Aorta (tissue), 5 donors: ENCODE measurements at regions not wholly inside any gene's neighbourhood (a gene's known extent, or its start where the extent isn't known, plus 50 kb on each side); places are given as distances from the start of the nearest gene placed in this dataset.

Experiments
- ATAC-seq: fragments of 200-7000 bp; cut with Tn5 transposase; one replicate; pipeline ENCODE4 v1.9.1; 2022; ENCODE audit warnings: moderate library complexity; ENCODE audit not compliant: low FRiP score
- DNase-seq, 2 donors: peaks; one replicate each; pipeline ENCODE4 v3.0.0-alpha.2; 2020
- H3K27ac ChIP-seq, 2 donors: one replicate each; pipeline ENCODE4 v1.5.1; 2013; ENCODE audit warnings: low read length in 2 of 2, mild to moderate bottlenecking in 2 of 2, moderate library complexity in 2 of 2, control low read depth in 1 of 2, inconsistent platforms in 1 of 2, low read depth in 1 of 2
- H3K27me3 ChIP-seq, 2 donors: one replicate each; pipeline ENCODE4 v1.6.1; 2013; ENCODE audit warnings: control low read depth in 1 of 2, low read length in 1 of 2, mild to moderate bottlenecking in 1 of 2, moderate library complexity in 1 of 2; ENCODE audit not compliant: insufficient read depth in 2 of 2, control insufficient read depth in 1 of 2
- H3K36me3 ChIP-seq, 2 donors: one replicate each; pipeline ENCODE4 v1.6.1; 2013; ENCODE audit warnings: control low read depth in 1 of 2, low read length in 1 of 2, mild to moderate bottlenecking in 1 of 2; ENCODE audit not compliant: insufficient read depth in 2 of 2, control insufficient read depth in 1 of 2
- H3K4me1 ChIP-seq, 2 donors: one replicate each; pipeline ENCODE4 v1.6.1; 2013; ENCODE audit warnings: low read length in 2 of 2, control low read depth in 1 of 2, mild to moderate bottlenecking in 1 of 2, moderate library complexity in 1 of 2; ENCODE audit not compliant: insufficient read depth in 2 of 2, control insufficient read depth in 1 of 2
- H3K4me3 ChIP-seq, 2 donors: one replicate each; pipeline ENCODE4 v1.5.1; 2013; ENCODE audit warnings: low read length in 2 of 2, control low read depth in 1 of 2, mild to moderate bottlenecking in 1 of 2
- H3K9me3 ChIP-seq: one replicate; pipeline ENCODE4 v1.6.1; 2013; ENCODE audit warnings: mild to moderate bottlenecking, low read length; ENCODE audit not compliant: control insufficient read depth
- WGBS, 2 donors: extraction: QIAGEN DNeasy Blood & Tissue Kit; methylation state at CpG; one replicate each; pipeline ENCODE4 v1.1.7; 2013; 5-methylcytosine and 5-hydroxymethylcytosine counted together
- intact Hi-C, 2 donors: fragments of 100-400 bp; cut with DNase I; formaldehyde crosslinking; loops; one replicate each; pipeline versions ENCODE4 v1.14.2 to v1.15.0; 2022
- donor health status: healthy with polysubstance abuse.
- donor health status: Bipolar disorder and iron deficiency.
- donor health status: DM: no; HTN: no; CAD: no.
- donor health status: DM: no; HTN: no; CAD: no.
- donor health status: DM: yes; HTN: yes; CAD: no.

GRCh38 chr10:36604316-36604715, 521.1 kb upstream of the ANKRD30A start:
- Histone ChIP-seq H3K27ac (no peak overlapping the region), H3K4me1 (no peaks in the 10 kb centered on the region), H3K36me3 (no peaks in the 10 kb centered on the region), H3K9me3 (no peaks in the 10 kb centered on the region), H3K4me3 (no peak overlapping the region), H3K27me3 (no peaks in the 10 kb centered on the region)
- DNase-seq (no peak), ATAC-seq (no peak)
- intact Hi-C loops, result no loop called here
- WGBS, 2 donors, result 91 to 93% methylated on average over 2 of the region's 2 CpGs

- DNase-seq, result no peak
- Histone ChIP-seq H3K4me3 (no peak overlapping the region), H3K36me3 (no peaks in the 10 kb centered on the region), H3K4me1 (no peaks in the 10 kb centered on the region), H3K27me3 (no peaks in the 10 kb centered on the region), H3K27ac (no peak overlapping the region), H3K9me3 (no peaks in the 10 kb centered on the region)
- 97 to 98% methylated on average over 4 of the region's 4 CpGs for WGBS, 2 donors
- intact Hi-C loops, result no loop called here
- ATAC-seq, result no peak
Observed at GRCh38 chr10:36603688-36604087, 521.7 kb upstream of the ANKRD30A start.

- no peaks in the 10 kb centered on the region for H3K9me3 ChIP-seq
- DNase-seq (no peak), ATAC-seq (no peak)
- no peaks in the 10 kb centered on the region for H3K27me3 ChIP-seq
- no peaks in the 10 kb centered on the region for H3K4me1 ChIP-seq
- 10 to 14% methylated on average over 4 of the region's 4 CpGs for WGBS, 2 donors
- no peaks in the 10 kb centered on the region for H3K36me3 ChIP-seq
- intact Hi-C loops, result no loop called here
- H3K27ac ChIP-seq, result no peak overlapping the region
- H3K4me3 ChIP-seq, result no peak overlapping the region
Observed at GRCh38 chr10:36602374-36602773, 523.0 kb upstream of the ANKRD30A start.

GRCh38 chr10:36597756-36598320, 527.6 kb upstream of the ANKRD30A start:
- intact Hi-C loops, result no loop called here
- ATAC-seq, result no peak
- 33% methylated on average over 3 of the region's 3 CpGs for WGBS, 2 donors

GRCh38 chr10:36592964-36593363, 532.4 kb upstream of the ANKRD30A start:
- DNase-seq, result no peak

More at GRCh38 chr10:36597756-36598320, 527.6 kb upstream of the ANKRD30A start:
- Histone ChIP-seq H3K27me3 (no peaks in the 10 kb centered on the region), H3K27ac (no peak overlapping the region), H3K36me3 (no peaks in the 10 kb centered on the region), H3K4me1 (no peaks in the 10 kb centered on the region), H3K9me3 (no peaks in the 10 kb centered on the region), H3K4me3 (no peak overlapping the region)
- no peak for DNase-seq

GRCh38 chr10:36591436-36591835, 534.0 kb upstream of the ANKRD30A start:
- DNase-seq (no peak), ATAC-seq (no peak)
- no peaks in the 10 kb centered on the region for H3K9me3 ChIP-seq
- no peak overlapping the region for H3K27ac ChIP-seq
- no peaks in the 10 kb centered on the region for H3K4me1 ChIP-seq
- H3K27me3 ChIP-seq, result no peaks in the 10 kb centered on the region
- no peak overlapping the region for H3K4me3 ChIP-seq
- intact Hi-C loops, result no loop called here
- no peaks in the 10 kb centered on the region for H3K36me3 ChIP-seq
- 89 to 93% methylated on average over 2 of the region's 2 CpGs for WGBS, 2 donors

More at GRCh38 chr10:36592964-36593363, 532.4 kb upstream of the ANKRD30A start:
- Histone ChIP-seq H3K27me3 (no peaks in the 10 kb centered on the region), H3K36me3 (no peaks in the 10 kb centered on the region), H3K27ac (no peak overlapping the region), H3K4me3 (no peak overlapping the region), H3K4me1 (no peaks in the 10 kb centered on the region), H3K9me3 (no peaks in the 10 kb centered on the region)
- 96 to 99% methylated on average over 5 of the region's 5 CpGs for WGBS, 2 donors
- intact Hi-C loops, result no loop called here
- ATAC-seq, result no peak

- no peak overlapping the region for H3K27ac ChIP-seq
- intact Hi-C loops, result no loop called here
- no peaks in the 10 kb centered on the region for H3K4me1 ChIP-seq
- no peaks in the 10 kb centered on the region for H3K36me3 ChIP-seq
- no peaks in the 10 kb centered on the region for H3K27me3 ChIP-seq
- H3K9me3 ChIP-seq, result no peaks in the 10 kb centered on the region
- H3K4me3 ChIP-seq, result no peak overlapping the region
- no peak for ATAC-seq
- DNase-seq, result no peak
Observed at GRCh38 chr10:36583690-36584089, 541.7 kb upstream of the ANKRD30A start.

GRCh38 chr10:36581237-36581636, 544.2 kb upstream of the ANKRD30A start:
- ATAC-seq, result no peak
- intact Hi-C loops, result no loop called here
- Histone ChIP-seq H3K27me3 (no peaks in the 10 kb centered on the region), H3K4me1 (no peaks in the 10 kb centered on the region), H3K9me3 (no peaks in the 10 kb centered on the region), H3K4me3 (no peak overlapping the region), H3K27ac (no peak overlapping the region), H3K36me3 (no peaks in the 10 kb centered on the region)
- 92 to 95% methylated on average over 2 of the region's 2 CpGs for WGBS, 2 donors
- no peak for DNase-seq

- ATAC-seq, result no peak
- no peaks in the 10 kb centered on the region for H3K27me3 ChIP-seq
- intact Hi-C loops, result no loop called here
- DNase-seq, result no peak
- no peaks in the 10 kb centered on the region for H3K4me1 ChIP-seq
- H3K9me3 ChIP-seq, result no peaks in the 10 kb centered on the region
- H3K27ac ChIP-seq, result no peak overlapping the region
- WGBS, 2 donors, result 96 to 98% methylated on average over 5 of the region's 5 CpGs
- no peak overlapping the region for H3K4me3 ChIP-seq
- H3K36me3 ChIP-seq, result no peaks in the 10 kb centered on the region
Observed at GRCh38 chr10:36578306-36578705, 547.1 kb upstream of the ANKRD30A start.
